ENCODE measurements at regions not wholly inside any gene's neighbourhood (a gene's known extent, or its start where the extent isn't known, plus 50 kb on each side); places are given as distances from the start of the nearest gene placed in this dataset.

DNA sequence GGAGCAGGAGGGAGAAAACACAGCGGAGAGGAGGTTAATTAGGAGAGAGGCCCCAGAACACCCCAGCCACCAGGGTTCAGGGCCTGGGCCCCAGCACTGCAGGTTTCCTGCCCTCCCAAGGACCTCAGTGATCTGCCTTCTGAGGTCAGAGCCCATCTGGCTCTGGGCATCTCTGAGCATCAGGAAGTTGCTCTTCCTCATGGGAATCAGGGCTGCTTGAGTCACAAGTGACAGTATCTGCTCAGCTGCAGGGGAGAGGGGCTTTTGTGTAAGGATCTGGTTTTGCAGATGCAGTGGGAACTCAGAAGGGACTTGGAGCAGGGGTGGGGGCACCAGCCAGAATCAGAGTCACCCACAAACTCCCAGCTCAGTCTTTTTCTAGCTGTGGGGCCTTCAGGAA lies 472.1 kb downstream of the PTPRU start:
- TF ChIP-seq POLR2A (IDR thresholded peaks at IDR 0.05) = no peak
- TF ChIP-seq, protein P1, sequence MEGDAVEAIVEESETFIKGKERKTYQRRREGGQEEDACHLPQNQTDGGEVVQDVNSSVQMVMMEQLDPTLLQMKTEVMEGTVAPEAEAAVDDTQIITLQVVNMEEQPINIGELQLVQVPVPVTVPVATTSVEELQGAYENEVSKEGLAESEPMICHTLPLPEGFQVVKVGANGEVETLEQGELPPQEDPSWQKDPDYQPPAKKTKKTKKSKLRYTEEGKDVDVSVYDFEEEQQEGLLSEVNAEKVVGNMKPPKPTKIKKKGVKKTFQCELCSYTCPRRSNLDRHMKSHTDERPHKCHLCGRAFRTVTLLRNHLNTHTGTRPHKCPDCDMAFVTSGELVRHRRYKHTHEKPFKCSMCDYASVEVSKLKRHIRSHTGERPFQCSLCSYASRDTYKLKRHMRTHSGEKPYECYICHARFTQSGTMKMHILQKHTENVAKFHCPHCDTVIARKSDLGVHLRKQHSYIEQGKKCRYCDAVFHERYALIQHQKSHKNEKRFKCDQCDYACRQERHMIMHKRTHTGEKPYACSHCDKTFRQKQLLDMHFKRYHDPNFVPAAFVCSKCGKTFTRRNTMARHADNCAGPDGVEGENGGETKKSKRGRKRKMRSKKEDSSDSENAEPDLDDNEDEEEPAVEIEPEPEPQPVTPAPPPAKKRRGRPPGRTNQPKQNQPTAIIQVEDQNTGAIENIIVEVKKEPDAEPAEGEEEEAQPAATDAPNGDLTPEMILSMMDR (IDR thresholded peaks at IDR 0.05) = no peak

Data from upper lobe of left lung (tissue), 4 donors.